ENCODE measurements at regions not wholly inside any gene's neighbourhood (a gene's known extent, or its start where the extent isn't known, plus 50 kb on each side); places are given as distances from the start of the nearest gene placed in this dataset.
"Not testable (repeated sequence)": the region's sequence is repeated elsewhere in the genome, so short reads cannot be mapped to it uniquely, and the experiment has no call there.

DNA sequence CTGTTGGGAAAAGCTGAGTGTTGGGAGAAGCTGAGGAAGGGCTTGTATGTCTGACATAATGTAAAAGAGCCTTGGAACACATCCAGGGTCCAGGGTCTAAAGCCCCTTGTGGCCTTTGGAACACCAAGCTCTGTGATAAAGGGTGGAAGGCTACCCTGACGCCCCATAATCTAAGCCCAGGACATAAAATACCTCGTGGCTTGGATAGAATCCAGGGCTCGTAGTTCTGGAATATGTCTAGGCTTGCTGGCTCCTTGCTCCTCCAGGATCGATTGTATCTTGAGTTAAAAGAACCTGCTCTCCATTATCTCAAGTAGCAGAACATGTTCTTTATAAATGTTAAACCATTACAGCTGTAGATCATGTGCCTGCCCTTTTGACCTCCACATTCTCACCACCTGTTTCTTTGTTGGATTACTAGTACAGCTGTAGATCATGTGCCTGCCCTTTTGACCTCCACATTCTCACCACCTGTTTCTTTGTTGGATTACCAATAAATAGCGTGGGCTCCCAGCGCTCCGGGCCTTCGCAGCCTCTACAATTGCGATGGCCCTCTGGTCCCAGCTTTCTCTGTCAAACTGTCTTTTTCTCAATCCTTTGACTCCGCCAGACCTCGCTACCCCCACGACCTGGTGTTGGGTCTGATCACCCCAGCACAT, 246.9 kb upstream of the KCNH7 start:
- not testable (repeated sequence) for DNase-seq (ENCODE audit: low read depth)

DNA sequence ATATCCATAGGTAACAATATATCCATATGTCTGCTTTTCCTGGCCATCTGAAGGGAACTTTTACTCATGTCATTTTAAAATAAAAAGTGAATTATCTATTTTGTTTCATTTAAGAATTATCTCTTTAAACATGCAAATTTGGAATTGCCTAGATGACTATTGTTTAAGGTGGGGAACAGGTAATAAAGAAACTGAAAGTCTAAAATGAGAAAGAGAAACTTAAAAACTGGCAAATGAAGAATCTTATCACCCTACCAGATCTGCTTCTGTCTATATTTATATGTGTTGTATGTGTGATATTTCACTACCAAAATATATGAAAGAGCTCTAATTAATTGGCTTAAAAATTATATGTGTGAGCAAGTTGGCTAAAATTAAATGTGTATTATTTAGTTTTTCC, 243.2 kb upstream of the KCNH7 start:
- DNase-seq (ENCODE audit: low read depth): no peak

DNA sequence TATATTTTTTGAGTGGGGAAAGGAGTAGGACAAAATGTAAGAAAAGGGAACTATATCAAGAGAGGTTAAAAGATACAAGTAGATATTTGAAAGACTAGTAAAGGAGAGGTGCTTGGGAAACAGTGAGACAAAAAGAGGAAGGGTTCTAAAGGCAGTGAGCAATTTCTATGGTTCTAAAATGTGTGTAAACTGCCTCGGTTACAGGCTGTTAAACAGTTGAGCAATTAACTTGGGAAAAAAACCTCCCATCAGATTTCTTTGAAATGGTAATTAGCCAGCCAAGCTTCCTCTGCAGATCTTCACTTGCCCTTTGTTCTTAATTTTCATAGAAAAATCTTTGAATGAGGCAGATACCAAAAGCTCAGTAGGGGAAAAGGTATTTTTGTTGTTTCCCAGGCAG, 238.7 kb upstream of the KCNH7 start:
- no peak for DNase-seq (ENCODE audit: low read depth)

DNA sequence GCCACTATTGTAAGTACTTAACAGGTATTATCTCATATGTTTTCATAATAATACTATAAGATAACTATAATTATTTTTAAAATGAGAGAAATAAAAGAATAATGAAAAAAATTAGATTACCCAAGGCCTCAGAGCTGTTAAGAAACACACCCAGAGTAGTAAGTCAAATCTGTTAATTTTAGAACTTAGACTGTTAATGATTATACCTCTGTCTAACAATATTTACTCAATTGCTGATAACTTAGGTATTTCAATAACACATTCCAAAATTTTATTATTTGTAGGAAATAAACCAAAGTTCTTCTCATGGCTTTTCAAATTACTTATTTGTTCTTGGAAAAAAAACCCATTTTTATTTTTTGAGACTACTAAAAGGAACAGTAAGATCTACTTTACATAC, 227.5 kb upstream of the KCNH7 start:
- no peak for DNase-seq (ENCODE audit: low read depth)

DNA sequence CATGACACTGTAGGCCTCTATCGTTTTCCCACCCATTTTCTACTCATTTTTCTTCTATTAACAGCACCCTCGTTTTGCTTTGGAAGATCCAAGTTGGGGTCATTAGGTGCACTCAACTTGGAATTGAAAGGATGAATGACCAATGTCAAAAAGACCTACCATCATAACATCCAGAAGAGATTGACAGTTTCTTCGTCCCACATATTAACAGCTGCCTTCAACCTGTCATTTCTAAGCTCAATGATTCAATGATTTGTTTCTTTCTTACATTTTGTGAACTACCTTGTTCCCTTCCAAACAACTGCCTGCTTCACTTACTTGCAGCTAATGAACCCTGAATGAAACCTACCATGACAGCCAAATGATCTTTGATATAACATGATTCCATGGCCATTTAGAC, 224.0 kb upstream of the KCNH7 start:
- no peak for DNase-seq (ENCODE audit: low read depth)

DNA sequence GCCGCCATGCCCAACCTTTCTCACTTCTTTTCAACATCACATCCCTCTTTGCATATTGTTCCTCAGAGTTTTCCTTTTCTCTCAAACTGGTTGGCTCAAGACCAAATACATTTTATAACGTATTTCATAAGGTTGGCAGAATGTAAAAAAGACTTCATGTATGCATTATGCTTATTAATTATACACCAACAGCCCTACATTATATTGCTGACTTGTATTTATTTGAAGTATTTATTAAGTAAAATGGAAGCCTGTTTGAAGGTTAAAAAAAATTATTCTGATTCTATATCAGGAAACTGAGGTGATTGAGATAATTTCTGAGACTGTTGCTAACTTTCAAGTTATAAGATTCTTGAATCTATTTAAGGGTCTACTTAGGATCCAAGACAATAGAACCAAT, 208.0 kb upstream of the KCNH7 start:
- no peak for DNase-seq (ENCODE audit: low read depth)

DNA sequence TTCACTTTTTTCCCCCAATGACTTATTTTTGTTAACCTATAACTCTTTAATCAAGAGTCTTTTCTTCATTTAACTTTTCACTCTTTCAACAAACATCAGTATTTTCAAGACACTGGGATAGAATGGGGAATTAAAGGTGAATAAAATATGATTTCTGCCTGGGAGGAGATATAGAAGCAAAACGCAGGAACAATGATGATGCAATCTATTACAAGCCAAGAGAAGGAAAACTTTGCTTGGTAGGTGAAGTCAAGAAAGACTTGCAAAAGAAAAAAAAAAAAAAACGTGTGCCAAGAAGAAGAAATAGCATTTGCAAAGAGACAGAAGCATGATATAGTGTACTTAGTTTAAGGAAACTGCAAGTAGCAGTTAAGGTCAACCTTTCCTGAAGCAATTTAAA, 207.3 kb upstream of the KCNH7 start:
- no peak for DNase-seq (ENCODE audit: low read depth)

DNA sequence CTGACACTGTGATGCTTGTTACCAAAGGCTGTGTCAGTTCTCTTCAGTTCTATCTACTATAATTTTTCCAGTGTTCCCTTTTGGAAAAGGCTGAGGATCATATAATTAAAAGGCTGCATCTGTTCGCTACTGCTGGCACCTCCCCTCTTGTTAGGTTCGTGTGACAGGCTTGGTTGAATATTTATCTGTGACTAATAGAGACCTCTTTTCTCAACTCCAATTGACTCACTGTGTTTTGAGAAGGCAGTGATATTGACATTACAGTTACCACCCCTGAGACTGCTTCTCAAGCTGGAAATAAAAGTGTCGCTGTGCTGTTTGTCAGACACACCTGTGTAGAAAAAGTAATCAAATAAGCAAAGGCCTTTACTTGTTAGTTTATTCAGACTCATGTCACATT, 205.5 kb upstream of the KCNH7 start:
- DNase-seq (ENCODE audit: low read depth): no peak

DNA sequence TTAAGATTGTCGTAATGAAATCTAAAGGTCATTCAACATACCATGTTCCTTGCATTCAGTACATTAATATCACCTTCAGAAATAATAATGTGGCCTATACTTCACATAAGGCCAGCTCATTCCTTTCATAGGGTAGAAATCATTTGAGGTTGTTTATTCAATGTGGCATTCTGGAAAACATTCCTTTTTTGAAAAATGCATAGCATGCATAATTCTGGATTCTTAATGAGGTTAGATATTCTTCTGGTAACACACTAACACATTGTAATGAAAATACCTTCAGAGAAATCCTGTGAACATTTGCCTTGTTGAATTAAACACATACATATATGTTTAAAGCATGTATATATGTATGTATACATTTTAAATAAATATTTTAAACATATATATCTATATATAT, 204.6 kb upstream of the KCNH7 start:
- DNase-seq (ENCODE audit: low read depth): no peak

DNA sequence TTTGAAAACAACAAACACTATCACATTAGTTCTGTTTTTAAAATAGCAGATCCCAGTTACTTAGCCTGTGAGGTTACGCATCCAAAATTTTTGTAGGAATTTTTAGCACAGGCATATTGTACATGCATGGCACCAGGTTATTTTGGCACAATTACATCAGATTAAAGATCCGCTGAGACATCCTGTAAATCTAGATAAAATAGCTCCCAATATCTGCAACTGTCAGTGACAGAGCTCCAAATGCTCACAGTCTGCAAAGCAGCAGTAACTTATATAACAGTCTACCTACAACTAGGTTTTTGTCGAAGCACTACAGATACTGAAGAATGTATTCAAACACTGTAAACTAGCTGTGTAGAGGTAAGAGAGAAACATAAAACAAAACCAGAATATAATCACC, 200.7 kb upstream of the KCNH7 start:
- DNase-seq (ENCODE audit: low read depth): no peak

DNA sequence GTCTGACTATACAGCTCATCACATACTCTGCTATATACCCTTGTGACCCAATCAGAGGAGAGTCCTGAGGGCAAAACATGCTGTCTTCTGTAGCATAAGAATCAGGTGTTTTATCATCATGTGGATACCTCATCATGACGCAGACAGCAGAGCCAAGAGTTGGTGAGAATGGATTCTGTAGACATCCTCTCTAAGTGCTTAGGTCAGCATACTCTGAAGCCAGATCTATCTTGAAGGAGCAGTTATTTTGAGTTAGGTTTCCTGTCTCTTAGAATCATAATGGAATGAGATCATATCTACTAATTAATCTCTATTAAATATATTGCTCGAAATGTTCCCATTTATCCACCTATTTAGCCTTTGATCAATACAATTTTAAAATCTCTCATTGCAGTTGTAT, 190.2 kb upstream of the KCNH7 start:
- DNase-seq (ENCODE audit: low read depth): no peak

DNA sequence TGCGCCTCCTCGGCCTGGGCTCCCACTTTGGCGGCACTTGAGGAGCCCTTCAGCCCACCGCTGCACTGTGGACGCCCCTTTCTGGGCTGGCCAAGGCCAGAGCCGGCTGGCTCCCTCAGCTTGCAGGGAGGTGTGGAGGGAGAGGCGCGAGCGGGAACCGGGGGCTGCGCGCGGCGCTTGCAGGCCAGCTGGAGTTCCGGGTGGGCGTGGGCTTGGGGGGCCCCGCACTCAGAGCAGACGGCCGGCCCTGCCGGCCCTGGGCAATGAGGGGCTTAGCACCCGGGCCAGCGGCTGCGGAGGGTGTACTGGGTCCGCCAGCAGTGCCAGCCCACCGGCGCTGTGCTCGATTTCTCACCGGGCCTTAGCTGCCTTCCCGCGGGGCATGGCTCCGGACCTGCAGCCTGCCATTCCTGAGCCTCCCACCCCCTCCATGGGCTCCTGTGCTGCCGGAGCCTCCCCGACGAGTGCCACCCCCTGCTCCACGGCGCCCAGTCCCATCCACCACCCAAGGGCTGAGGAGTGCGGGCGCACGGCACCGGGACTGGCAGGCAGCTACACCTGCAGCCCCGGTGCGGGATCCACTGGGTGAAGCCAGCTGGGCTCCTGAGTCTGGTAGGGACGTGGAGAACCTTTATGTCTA, 187.7 kb upstream of the KCNH7 start:
- not testable (repeated sequence) for DNase-seq (ENCODE audit: low read depth)

DNA sequence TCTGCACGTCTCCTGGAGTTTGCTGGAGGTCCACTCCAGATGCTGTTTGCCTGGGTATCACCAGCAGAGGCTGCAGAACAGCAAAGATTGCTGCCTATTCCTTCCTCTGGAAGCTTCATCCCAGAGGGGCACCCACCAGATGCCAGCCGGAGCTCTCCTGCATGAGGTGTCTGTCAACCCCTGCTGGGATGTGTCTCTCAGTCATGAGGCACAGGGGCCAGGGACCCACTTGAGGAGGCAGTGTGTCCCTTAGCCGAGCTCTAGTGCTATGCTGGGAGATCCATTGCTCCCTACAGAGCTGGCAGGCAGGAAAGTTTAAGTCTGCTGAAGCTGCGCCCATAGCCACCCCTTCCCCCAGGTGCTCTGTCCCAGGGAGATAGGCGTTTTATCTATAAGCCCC, 178.3 kb upstream of the KCNH7 start:
- DNase-seq (ENCODE audit: low read depth): not testable (repeated sequence)

DNA sequence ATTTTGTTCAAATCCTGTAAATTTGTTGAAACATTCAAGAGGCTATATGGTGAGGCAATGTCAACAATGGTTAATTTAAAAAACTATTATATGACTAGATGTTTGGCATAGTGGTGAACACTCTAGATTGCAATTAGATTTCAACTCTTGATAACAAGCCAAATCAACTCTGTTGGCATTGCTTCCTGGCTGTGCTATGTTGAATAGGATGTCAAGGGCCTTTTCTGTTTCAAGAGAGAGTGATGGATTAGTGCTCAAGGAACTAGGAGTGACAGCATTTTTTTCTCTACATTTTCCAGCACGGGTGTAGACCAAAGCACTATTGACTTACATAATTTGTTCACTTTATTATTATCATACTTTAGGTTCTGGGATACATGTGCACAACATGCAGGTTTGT, 172.4 kb upstream of the KCNH7 start:
- no peak for DNase-seq (ENCODE audit: low read depth)

DNA sequence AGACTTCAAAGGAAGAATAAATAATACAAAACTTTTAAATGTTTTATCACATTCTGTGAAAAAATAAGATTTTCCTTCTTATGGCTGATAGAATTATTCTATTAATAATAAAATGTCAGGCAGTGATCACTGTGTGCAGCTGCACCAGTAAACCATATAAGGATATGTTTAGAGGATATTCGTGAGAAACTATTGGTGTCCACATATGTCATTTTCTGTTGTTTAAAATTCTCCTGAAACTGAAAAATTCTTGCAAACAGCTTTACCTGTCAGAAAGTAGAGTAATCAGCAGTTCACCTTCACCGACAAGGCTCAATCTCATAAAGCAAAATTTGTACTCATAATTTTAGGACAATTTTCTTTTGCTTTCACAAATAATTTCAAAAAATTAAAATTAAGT, 170.1 kb upstream of the KCNH7 start:
- no peak for DNase-seq (ENCODE audit: low read depth)

DNA sequence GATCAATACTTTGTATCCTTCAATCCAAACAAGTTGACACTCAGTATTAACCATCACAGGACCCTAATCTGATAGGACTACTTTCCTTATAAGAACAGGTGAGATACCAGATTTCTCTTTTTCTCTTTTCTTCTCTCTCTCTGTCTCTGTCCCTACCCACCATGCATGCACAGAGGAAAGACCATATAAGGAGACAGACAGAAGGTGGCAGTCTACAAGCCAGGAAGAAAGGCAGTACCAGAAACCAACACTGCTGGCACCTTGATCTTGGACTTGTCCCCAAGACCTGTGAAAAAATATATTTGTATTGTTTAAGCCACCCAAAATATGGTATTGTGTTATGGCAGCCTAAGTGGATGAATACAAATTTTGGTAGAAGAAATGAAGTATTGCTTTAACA, 156.2 kb upstream of the KCNH7 start:
- no peak for DNase-seq (ENCODE audit: low read depth)

DNA sequence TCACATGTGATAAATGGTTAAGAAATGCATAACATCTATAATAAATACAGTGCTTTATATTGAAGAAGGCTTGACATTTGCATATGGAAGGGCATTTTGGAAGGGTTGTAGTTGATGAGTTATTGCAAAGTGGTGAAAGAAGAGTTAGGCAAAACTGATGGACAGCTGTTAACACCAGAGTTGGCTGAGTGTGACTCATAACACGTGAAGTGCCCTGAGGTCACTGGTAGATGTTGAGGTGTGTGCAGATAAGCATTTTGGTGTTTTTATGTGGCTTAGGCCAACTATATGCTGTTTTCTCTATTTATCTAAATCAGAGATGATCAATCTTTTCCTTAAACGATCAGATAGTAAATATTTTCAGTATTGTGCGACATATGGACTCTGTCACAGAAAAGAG, 154.3 kb upstream of the KCNH7 start:
- no peak for DNase-seq (ENCODE audit: low read depth)

DNA sequence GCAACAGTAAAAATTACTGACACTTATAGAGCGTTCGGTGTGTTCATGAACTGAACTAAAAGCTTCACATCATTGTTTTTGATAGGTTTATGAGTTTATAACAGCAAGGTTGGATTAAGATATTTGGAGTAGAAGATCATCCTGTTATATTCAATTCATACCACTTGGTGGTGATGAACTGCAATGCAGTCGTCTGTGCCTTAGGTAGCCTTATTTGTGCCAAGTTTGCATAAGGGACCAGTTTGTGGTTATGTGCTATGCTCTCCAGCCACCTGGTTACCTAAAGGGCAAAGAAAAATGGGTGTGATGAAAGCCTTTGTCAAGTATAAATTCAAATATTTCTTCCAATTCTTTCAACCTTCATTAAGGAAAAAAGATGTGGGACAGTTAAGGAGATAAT, 150.9 kb upstream of the KCNH7 start:
- DNase-seq (ENCODE audit: low read depth): no peak

DNA sequence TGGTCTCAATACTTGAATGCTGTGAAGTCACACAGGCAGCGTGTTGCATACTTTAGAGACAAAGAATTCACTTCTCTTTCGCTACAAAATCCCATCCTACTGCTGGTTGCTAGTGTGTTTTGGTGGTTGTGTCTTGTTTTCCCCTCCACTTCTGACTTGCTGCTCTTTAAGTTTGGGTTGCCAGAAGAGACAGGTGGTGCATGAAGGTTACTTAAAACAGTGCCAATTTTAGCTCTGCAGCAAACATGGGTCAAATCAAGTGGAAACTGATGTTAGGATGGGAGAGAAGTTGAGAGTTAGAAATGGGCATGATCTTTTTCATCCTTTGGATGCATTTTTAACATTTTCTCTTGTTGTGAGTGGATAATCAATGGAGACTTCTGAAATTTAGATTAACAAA, 136.2 kb upstream of the KCNH7 start:
- no peak for DNase-seq (ENCODE audit: low read depth)

DNA sequence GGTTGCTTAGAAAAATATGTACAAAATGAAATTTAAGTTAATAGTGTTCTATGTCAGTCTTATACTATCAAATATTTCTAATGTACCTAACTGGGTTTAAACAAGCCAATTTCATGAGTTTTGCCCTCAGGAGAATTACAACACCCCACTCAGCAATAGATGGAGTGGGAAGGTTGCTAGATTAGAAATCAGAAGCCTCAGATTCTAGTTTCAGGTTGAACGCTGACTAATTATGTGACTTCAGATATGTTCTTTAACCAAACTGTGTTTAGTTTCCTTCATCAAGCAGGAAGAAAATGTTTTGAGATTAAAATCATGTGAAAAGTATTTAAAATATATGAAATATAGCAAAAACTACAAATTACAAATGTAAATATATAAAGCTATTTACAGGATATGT, 133.8 kb upstream of the KCNH7 start:
- DNase-seq (ENCODE audit: low read depth): no peak

DNA sequence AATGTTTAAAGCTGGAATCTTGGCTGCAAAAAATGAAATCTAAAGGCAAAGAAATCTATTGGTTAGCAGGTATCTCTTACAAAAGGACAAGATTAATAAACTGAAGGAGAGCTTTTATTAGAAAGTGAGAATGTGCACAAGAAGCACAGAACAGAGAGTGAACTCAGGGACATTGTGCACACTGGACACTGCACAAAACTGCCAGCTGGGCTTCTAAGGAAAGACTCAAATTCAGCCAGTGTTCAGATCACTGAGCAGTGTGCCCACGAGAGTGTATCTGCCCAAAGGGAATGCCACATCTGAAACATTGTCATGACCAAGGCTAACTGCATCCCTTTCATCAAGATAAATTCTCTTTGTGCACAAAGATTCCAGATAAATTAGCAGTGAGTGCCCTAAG, 129.7 kb upstream of the KCNH7 start:
- DNase-seq (ENCODE audit: low read depth): no peak

DNA sequence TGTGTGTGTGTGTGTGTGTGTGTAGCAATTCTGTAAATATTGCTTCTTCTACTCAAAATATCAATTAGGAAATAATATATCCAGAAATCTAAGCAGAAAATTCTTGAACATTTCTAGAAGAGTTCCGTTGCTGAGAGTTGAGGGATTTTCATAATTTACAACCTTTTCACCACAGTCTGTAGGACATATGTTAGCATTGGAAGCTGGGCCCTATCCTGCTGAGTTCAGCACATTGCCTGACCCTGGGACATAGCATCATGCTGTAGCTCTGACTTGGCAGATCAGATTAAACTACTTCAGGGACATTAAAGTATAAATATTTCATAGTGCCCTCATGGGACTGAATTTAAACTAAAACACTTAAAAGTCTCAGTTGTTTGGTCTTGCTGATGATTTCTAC, 129.2 kb upstream of the KCNH7 start:
- DNase-seq (ENCODE audit: low read depth): no peak

DNA sequence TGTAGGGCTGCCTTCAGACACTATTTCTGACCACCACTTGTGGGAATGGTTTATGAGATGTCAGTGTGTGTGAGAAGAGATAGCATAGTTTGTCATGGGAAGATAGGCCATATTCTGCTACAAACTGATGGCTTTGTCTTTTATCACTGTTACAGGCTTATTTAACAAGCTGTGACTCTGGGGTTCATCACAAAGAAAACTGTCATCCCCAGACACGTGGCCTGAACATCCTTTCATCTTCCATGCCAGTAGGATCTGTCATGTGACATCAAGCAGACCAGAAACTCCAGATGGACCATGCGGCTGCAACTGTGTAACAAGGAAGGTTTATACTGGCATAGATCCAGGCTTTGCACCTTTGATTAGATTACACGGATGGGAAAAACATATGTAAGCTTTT, 128.6 kb upstream of the KCNH7 start:
- DNase-seq (ENCODE audit: low read depth): no peak

DNA sequence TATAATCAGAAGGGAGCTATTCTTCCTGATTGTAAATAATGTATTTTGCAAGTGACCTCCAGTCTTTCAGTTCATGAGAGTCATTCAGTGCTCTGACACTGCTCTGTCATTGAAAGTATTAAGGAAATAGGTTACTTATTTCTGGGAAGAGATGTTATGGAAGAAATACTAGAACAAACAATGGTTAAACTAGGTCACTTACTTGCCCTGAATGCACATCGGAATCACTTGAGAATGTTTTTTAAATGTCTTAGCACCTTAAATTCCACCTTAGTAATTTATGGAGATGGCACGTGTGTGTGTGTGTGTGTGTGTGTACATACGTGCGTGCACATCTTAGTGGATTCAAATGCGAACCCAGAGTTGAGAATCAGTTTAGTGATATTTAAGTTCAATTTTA, 126.6 kb upstream of the KCNH7 start:
- DNase-seq (ENCODE audit: low read depth): no peak
